HG02885 (cell line): ENCODE measurements at regions not wholly inside any gene's neighbourhood (a gene's known extent, or its start where the extent isn't known, plus 50 kb on each side); places are given as distances from the start of the nearest gene placed in this dataset.
"Not testable (repeated sequence)": the region's sequence is repeated elsewhere in the genome, so short reads cannot be mapped to it uniquely, and the experiment has no call there.

Experiments
- ATAC-seq: cut with Tn5 transposase; IDR thresholded peaks from one replicate; pipeline ENCODE4 v1.9.1; 2021; ENCODE audit warnings: mild to moderate bottlenecking; ENCODE audit not compliant: unreplicated experiment, poor library complexity

DNA sequence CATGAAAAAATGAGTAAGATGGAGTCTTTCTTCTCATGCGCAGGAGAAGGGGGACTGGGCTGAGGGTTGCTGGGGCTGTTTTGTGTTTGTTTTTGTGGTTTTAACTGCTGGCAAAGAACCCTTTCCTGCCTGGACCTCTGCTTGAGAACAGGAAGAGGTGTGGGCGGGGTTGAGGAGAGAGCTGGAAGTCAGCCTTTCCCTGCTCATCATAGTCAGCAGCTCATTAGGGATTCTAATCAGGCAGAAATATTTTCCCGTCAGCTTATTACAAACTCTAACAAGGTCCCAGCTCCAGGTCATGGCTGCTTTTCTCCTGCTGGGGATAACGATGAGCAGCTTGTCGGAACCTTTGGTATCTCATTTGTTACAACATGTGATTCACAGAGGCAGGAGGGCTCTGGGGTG, 185.0 kb upstream of the NRXN3 start:
- ATAC-seq: no peak

DNA sequence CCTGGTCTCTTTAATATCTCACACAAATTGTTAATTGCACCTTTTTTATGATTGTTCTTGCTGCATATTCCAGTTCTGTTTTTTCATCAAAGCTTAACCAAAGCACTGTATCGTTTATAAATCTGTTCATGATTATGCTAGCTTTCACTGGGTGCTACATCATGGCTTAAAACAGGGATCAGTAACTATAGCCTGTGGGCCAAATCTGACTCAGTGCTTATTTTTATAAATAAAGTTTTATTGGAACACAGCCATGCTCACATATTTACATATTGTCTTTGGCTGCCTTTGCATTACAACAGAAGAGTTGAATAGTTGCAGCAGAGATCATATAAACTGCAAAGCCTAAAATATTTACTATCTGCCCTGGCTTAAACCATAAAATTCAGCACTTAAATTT, 183.4 kb upstream of the NRXN3 start:
- no peak for ATAC-seq

- no peak for ATAC-seq
These were observed 181.9 kb upstream of the NRXN3 start for GRCh38 chr14:77988096-77988870.

DNA sequence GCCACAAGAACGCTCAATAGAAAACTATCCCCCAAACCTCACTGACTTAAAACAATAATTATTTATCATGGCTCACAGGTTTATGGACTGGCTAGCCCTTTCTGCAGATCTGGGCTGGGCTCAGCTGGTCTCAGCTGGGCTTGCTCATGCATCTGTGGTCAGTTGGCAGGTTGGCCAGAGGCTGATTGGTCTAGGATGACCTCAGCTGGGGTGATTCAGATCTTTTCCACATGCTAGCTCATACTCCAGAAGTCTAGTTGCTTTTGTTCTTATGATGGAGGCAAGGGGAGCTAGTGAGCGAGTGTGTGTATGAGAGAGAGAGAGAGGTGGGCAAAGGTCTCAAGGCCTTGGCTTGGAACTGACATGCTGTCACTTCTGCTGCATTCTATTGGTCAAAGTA, 181.2 kb upstream of the NRXN3 start:
- no peak for ATAC-seq

DNA sequence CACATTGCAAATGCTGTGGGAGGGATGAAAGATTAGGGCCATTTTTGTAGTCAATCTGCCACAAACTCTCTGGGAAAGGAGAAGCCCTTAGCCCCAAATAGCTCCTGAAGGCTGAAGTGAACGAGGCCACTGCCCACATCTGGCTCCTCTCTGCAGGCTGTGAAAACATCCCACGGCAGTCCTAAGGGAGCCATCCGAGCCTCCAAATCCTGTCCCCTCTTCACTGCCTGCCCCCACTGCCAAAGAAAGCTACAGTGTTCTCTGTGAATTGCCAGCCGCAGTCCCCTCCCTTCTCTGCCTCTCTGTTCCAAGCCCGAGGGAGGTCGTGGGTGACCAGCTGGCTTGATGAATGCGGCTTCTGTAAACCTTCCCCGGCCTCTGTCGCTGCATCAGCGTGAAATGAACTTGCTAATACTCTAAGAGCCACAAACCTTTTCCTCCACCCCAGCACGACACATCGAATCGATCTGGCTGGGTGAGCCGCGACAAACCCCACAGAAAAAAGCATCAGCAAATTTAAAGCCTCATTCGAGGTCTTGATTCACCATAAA, 180.7 kb upstream of the NRXN3 start:
- ATAC-seq: no peak

GRCh38 chr14:77990337-77990736, 179.8 kb upstream of the NRXN3 start:
- ATAC-seq: no peak

- ATAC-seq: no peak
These were observed 178.9 kb upstream of the NRXN3 start for GRCh38 chr14:77991128-77991772.

- peak; percentile 93 for ATAC-seq
These were observed 164.8 kb upstream of the NRXN3 start for GRCh38 chr14:78005325-78005724.

GRCh38 chr14:78007160-78007559, 163.0 kb upstream of the NRXN3 start:
- ATAC-seq: peak; percentile 65

- ATAC-seq: no peak
These were observed 159.5 kb upstream of the NRXN3 start for GRCh38 chr14:78010688-78011087.

DNA sequence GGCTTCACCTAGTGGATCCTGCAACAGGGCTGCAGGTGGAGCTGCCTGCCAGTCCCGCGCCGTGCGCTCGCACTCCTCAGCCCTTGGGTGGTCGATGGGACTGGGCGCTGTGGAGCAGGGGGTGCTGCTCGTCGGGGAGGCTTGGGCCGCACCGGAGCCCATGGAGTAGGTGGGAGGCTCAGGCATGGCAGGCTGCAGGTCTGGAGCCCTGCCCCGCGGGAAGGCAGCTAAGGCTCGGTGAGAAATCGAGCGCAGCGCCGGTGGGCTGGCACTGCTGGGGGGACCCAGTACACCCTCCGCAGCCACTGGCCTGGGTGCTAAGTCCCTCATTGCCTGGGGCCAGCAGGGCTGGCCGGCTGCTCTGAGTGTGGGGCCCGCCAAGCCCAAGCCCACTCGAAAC, 156.3 kb upstream of the NRXN3 start:
- ATAC-seq: not testable (repeated sequence)

GRCh38 chr14:78016532-78016931, 153.6 kb upstream of the NRXN3 start:
- ATAC-seq: no peak

GRCh38 chr14:78018283-78018682, 151.9 kb upstream of the NRXN3 start:
- no peak for ATAC-seq

- peak; percentile 95 for ATAC-seq
These were observed 148.1 kb upstream of the NRXN3 start for GRCh38 chr14:78022059-78022458.

- no peak for ATAC-seq
These were observed 147.1 kb upstream of the NRXN3 start for GRCh38 chr14:78023112-78023511.

DNA sequence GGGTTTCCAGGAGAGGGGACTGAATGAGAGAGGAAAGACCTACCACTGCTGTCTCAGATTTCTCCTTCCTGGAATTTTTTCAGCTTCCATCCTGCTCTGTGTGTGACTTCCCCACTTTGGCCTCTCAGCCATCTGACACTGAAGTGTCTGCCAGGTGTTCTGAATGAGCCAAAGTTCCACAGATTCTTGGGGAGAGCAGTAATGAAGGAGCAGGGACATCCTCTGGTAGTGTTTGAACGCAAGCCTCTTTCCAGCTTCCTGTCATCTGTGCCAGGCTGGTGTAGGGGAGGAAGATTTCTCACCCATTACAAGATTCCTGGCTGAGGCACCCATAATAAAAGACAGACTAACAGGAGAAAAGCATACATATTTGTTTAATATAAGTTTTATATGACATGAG, 141.7 kb upstream of the NRXN3 start:
- no peak for ATAC-seq

GRCh38 chr14:78029601-78030372, 140.4 kb upstream of the NRXN3 start:
- ATAC-seq: no peak

- no peak for ATAC-seq
These were observed 126.8 kb upstream of the NRXN3 start for GRCh38 chr14:78043349-78043748.

GRCh38 chr14:78048120-78048519, 122.1 kb upstream of the NRXN3 start:
- ATAC-seq: no peak

- not testable (repeated sequence) for ATAC-seq
These were observed 113.3 kb upstream of the NRXN3 start for GRCh38 chr14:78056890-78057289.

DNA sequence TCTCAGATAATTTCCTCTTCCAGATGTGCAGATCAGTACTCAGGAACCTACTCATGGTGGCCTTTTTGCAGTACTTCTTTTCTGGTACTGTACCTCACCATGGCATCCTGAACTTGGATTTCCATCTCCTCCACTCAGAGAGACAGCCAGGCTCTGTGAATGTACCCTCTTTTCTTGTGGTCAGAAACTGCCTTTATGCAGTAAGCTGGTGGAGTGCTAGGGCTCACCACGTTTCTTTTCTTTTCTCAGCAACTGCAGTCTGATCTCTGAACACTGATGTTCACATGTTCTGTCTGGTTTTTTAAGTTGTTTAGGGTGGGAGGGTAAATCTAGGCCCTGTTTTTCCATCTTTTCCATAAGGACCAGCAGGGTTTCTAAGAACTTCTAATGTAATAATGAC, 99.8 kb upstream of the NRXN3 start:
- ATAC-seq: no peak
